ENCODE measurements at regions not wholly inside any gene's neighbourhood (a gene's known extent, or its start where the extent isn't known, plus 50 kb on each side); places are given as distances from the start of the nearest gene placed in this dataset.

DNA sequence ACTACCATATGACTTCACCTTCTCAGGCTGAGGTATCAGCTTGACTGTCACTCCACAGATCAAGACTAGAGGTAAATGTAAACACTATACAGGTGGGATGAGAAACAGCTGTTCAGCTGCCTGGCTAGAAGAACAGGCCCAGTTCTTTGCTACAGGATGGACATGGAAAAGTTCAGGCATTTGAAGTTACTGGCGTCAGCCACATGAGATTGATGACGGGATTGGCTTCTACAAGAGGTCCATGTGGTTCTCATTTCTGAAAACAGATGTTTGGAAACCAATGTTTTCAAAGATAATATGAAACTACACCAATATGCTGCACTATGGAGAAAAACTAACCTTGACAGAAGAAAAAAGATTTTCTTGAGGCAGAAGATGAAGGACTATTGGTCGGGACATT, 324.1 kb downstream of the CDH10 start:
- no peak for ATAC-seq
- TF ChIP-seq ZFP3 (CRISPR knock-in tag; IDR thresholded peaks at IDR 0.05): no peak
- TF ChIP-seq TCF4 (CRISPR knock-in tag; IDR thresholded peaks at IDR 0.05; ENCODE audit: borderline replicate concordance): no peak
- TF ChIP-seq ZFP30 (CRISPR knock-in tag; IDR thresholded peaks at IDR 0.05): no peak
- no peak for TF ChIP-seq ZC3H10 (CRISPR knock-in tag; IDR thresholded peaks at IDR 0.05)
- TF ChIP-seq, protein P1, sequence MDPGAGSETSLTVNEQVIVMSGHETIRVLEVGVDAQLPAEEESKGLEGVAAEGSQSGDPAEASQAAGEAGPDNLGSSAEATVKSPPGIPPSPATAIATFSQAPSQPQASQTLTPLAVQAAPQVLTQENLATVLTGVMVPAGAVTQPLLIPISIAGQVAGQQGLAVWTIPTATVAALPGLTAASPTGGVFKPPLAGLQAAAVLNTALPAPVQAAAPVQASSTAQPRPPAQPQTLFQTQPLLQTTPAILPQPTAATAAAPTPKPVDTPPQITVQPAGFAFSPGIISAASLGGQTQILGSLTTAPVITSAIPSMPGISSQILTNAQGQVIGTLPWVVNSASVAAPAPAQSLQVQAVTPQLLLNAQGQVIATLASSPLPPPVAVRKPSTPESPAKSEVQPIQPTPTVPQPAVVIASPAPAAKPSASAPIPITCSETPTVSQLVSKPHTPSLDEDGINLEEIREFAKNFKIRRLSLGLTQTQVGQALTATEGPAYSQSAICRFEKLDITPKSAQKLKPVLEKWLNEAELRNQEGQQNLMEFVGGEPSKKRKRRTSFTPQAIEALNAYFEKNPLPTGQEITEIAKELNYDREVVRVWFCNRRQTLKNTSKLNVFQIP (CRISPR knock-in tag; IDR thresholded peaks at IDR 0.05; ENCODE audit: borderline replicate concordance, low read depth): no peak
- TF ChIP-seq ISL1 (CRISPR knock-in tag; IDR thresholded peaks at IDR 0.05): no peak
- no peak for TF ChIP-seq ZNF565 (CRISPR knock-in tag; conservative IDR thresholded peaks at IDR 0.05; ENCODE audit: low read depth)
- no peak for TF ChIP-seq OSR1 (CRISPR knock-in tag; IDR thresholded peaks at IDR 0.05)
- TF ChIP-seq GLIS3 (CRISPR knock-in tag; IDR thresholded peaks at IDR 0.05): no peak
- no peak for TF ChIP-seq CSDC2 (CRISPR knock-in tag; IDR thresholded peaks at IDR 0.05)
- TF ChIP-seq, protein P2, sequence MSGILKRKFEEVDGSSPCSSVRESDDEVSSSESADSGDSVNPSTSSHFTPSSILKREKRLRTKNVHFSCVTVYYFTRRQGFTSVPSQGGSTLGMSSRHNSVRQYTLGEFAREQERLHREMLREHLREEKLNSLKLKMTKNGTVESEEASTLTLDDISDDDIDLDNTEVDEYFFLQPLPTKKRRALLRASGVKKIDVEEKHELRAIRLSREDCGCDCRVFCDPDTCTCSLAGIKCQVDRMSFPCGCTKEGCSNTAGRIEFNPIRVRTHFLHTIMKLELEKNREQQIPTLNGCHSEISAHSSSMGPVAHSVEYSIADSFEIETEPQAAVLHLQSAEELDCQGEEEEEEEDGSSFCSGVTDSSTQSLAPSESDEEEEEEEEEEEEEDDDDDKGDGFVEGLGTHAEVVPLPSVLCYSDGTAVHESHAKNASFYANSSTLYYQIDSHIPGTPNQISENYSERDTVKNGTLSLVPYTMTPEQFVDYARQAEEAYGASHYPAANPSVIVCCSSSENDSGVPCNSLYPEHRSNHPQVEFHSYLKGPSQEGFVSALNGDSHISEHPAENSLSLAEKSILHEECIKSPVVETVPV (CRISPR knock-in tag; IDR thresholded peaks at IDR 0.05): no peak
- no peak for TF ChIP-seq ZNF8 (CRISPR knock-in tag; IDR thresholded peaks at IDR 0.05)
- no peak for TF ChIP-seq SNAI2 (CRISPR knock-in tag; IDR thresholded peaks at IDR 0.05)

GRCh38 chr5:24325306-24325832, 319.4 kb downstream of the CDH10 start:
- no peak for ATAC-seq
- TF ChIP-seq RARB (CRISPR knock-in tag; IDR thresholded peaks at IDR 0.05): no peak
- TF ChIP-seq OSR1 (CRISPR knock-in tag; IDR thresholded peaks at IDR 0.05): no peak
- TF ChIP-seq PPARA (CRISPR knock-in tag; IDR thresholded peaks at IDR 0.05; ENCODE audit: borderline replicate concordance): no peak
- TF ChIP-seq, protein P1 (CRISPR knock-in tag; IDR thresholded peaks at IDR 0.05; ENCODE audit: borderline replicate concordance, low read depth): no peak
- no peak for TF ChIP-seq TCF4 (CRISPR knock-in tag; IDR thresholded peaks at IDR 0.05; ENCODE audit: borderline replicate concordance)
- TF ChIP-seq SNAI2 (CRISPR knock-in tag; IDR thresholded peaks at IDR 0.05): no peak
- TF ChIP-seq BACH2 (CRISPR knock-in tag; IDR thresholded peaks at IDR 0.05; ENCODE audit: borderline replicate concordance): no peak
- TF ChIP-seq, protein P3, sequence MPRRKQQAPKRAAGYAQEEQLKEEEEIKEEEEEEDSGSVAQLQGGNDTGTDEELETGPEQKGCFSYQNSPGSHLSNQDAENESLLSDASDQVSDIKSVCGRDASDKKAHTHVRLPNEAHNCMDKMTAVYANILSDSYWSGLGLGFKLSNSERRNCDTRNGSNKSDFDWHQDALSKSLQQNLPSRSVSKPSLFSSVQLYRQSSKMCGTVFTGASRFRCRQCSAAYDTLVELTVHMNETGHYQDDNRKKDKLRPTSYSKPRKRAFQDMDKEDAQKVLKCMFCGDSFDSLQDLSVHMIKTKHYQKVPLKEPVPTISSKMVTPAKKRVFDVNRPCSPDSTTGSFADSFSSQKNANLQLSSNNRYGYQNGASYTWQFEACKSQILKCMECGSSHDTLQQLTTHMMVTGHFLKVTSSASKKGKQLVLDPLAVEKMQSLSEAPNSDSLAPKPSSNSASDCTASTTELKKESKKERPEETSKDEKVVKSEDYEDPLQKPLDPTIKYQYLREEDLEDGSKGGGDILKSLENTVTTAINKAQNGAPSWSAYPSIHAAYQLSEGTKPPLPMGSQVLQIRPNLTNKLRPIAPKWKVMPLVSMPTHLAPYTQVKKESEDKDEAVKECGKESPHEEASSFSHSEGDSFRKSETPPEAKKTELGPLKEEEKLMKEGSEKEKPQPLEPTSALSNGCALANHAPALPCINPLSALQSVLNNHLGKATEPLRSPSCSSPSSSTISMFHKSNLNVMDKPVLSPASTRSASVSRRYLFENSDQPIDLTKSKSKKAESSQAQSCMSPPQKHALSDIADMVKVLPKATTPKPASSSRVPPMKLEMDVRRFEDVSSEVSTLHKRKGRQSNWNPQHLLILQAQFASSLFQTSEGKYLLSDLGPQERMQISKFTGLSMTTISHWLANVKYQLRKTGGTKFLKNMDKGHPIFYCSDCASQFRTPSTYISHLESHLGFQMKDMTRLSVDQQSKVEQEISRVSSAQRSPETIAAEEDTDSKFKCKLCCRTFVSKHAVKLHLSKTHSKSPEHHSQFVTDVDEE (CRISPR knock-in tag; IDR thresholded peaks at IDR 0.05): no peak
- TF ChIP-seq TOX (CRISPR knock-in tag; IDR thresholded peaks at IDR 0.05; ENCODE audit: borderline replicate concordance): no peak
- no peak for TF ChIP-seq ESRRG (CRISPR knock-in tag; IDR thresholded peaks at IDR 0.05)

DNA sequence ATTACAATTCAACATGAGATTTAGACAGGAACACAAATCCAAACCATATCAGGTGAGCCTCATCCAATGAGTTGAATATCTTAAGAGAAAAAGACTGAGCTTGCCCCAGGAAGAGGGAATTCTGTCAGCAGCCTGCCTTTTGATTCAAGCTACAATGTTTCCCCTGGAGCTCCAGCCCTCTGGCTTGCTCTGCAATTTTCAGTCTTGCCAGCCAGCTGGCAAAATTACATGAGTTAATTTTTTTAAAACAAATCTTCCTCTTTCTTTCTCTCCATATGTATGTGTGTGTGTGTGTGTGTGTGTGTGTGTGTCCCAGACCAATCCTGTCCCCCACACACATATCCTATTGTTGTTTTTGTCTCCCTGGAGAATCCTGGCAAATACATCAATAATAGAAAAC, 313.2 kb downstream of the CDH10 start:
- ATAC-seq: no peak

More for the DNA sequence above, 313.2 kb downstream of the CDH10 start:
- TF ChIP-seq BACH2 (CRISPR knock-in tag; IDR thresholded peaks at IDR 0.05; ENCODE audit: borderline replicate concordance) (no peak), TOX (CRISPR knock-in tag; IDR thresholded peaks at IDR 0.05; ENCODE audit: borderline replicate concordance) (no peak), PATZ1 (CRISPR knock-in tag; IDR thresholded peaks at IDR 0.05; ENCODE audit: borderline replicate concordance) (no peak), ZC3H10 (CRISPR knock-in tag; IDR thresholded peaks at IDR 0.05) (no peak), CSDC2 (CRISPR knock-in tag; IDR thresholded peaks at IDR 0.05) (no peak), RARB (CRISPR knock-in tag; IDR thresholded peaks at IDR 0.05) (no peak), ZNF8 (CRISPR knock-in tag; IDR thresholded peaks at IDR 0.05) (no peak), ISL1 (CRISPR knock-in tag; IDR thresholded peaks at IDR 0.05) (no peak), ARNTL (CRISPR knock-in tag; IDR thresholded peaks at IDR 0.05; ENCODE audit: borderline replicate concordance, low read depth) (no peak), PPARA (CRISPR knock-in tag; IDR thresholded peaks at IDR 0.05; ENCODE audit: borderline replicate concordance) (no peak)
- TF ChIP-seq, protein P1 (CRISPR knock-in tag; IDR thresholded peaks at IDR 0.05; ENCODE audit: borderline replicate concordance, low read depth): no peak
- TF ChIP-seq, protein P3 (CRISPR knock-in tag; IDR thresholded peaks at IDR 0.05): no peak

Data from SK-N-SH treated with all-trans-retinoic acid at 6 μM for 48 hours (cell line).